Naive B cell (primary cell): ENCODE measurements at regions not wholly inside any gene's neighbourhood (a gene's known extent, or its start where the extent isn't known, plus 50 kb on each side); places are given as distances from the start of the nearest gene placed in this dataset.
"Not testable (repeated sequence)": the region's sequence is repeated elsewhere in the genome, so short reads cannot be mapped to it uniquely, and the experiment has no call there.

Experiments used
- ATAC-seq, 2 donors: fragments of 150-1000 bp; cut with Tn5 transposase; 2 replicates each; pipeline ENCODE4 v1.10.0; 2021; ENCODE audit warnings: low read depth in 2 of 2, mild to moderate bottlenecking in 2 of 2, moderate library complexity in 2 of 2
- DNase-seq: peaks from one replicate; pipeline ENCODE4 v3.0.0; 2022
- H3K27ac Mint-ChIP-seq, 6 donors: one replicate each; pipeline ENCODE4 v1.8.0; 2020 to 2022; ENCODE audit warnings: mild to moderate bottlenecking in 6 of 6, mixed read lengths in 6 of 6, moderate library complexity in 5 of 6, inconsistent platforms in 2 of 6
- H3K27me3 Mint-ChIP-seq, 3 donors: one replicate each; pipeline ENCODE4 v1.8.0; 2021 to 2022; ENCODE audit warnings: mixed read lengths in 3 of 3, mild to moderate bottlenecking in 1 of 3
- H3K36me3 Mint-ChIP-seq, 2 donors: one replicate each; pipeline ENCODE4 v1.8.0; 2020 to 2022; ENCODE audit warnings: mixed read lengths in 2 of 2, inconsistent platforms in 1 of 2, mild to moderate bottlenecking in 1 of 2
- H3K4me1 Mint-ChIP-seq, 3 donors: one replicate each; pipeline ENCODE4 v1.8.0; 2020 to 2022; ENCODE audit warnings: mixed read lengths in 3 of 3, inconsistent platforms in 1 of 3, mild to moderate bottlenecking in 1 of 3, moderate library complexity in 1 of 3
- H3K4me3 Mint-ChIP-seq, 8 donors: one replicate each; pipeline ENCODE4 v1.8.0; 2020 to 2022; ENCODE audit warnings: mild to moderate bottlenecking in 8 of 8, mixed read lengths in 8 of 8, moderate library complexity in 8 of 8, inconsistent platforms in 2 of 8
- H3K9me3 Mint-ChIP-seq, 7 donors: one replicate each; pipeline ENCODE4 v1.8.0; 2020 to 2022; ENCODE audit warnings: mixed read lengths in 7 of 7, mild to moderate bottlenecking in 5 of 7, inconsistent platforms in 2 of 7, moderate library complexity in 1 of 7

GRCh38 chr9:6160579-6160978, 55.0 kb upstream of the IL33 start:
- ATAC-seq (no peak), DNase-seq (no peak)
- Mint-ChIP-seq H3K27me3 (peaks cover 0 to 10% (median 9%) of the 10 kb centered on the region in 3 donors), H3K9me3 (peaks cover 15 to 44% (median 28%) of the 10 kb centered on the region in 7 donors), H3K4me1 (no peaks in the 10 kb centered on the region), H3K27ac (no peak overlapping the region), H3K4me3 (no peak overlapping the region), H3K36me3 (peaks cover 0 to 32% of the 10 kb centered on the region in 2 donors)

- DNase-seq: no peak
- Mint-ChIP-seq H3K27ac (no peak overlapping the region), H3K4me1 (no peaks in the 10 kb centered on the region), H3K4me3 (no peak overlapping the region), H3K27me3 (peaks cover 24 to 29% (median 29%) of the 10 kb centered on the region in 3 donors), H3K9me3 (peaks cover 0 to 16% (median 7%) of the 10 kb centered on the region in 7 donors), H3K36me3 (no peaks in the 10 kb centered on the region)
- no peak for ATAC-seq
These were observed 62.2 kb upstream of the IL33 start for GRCh38 chr9:6153425-6153824.

- Mint-ChIP-seq H3K27ac (no peak overlapping the region), H3K27me3 (peaks cover 24 to 29% (median 29%) of the 10 kb centered on the region in 3 donors), H3K4me3 (no peak overlapping the region)
These were observed 62.8 kb upstream of the IL33 start for GRCh38 chr9:6152788-6153187.

GRCh38 chr9:6150483-6150882, 65.1 kb upstream of the IL33 start:
- Mint-ChIP-seq H3K27me3 (peaks cover 24 to 29% (median 24%) of the 10 kb centered on the region in 3 donors), H3K9me3 (peaks cover 0 to 3% (median 0%) of the 10 kb centered on the region in 7 donors), H3K4me3 (no peak overlapping the region), H3K36me3 (no peaks in the 10 kb centered on the region), H3K27ac (no peak overlapping the region), H3K4me1 (no peaks in the 10 kb centered on the region)
- ATAC-seq (no peak), DNase-seq (no peak)

More at GRCh38 chr9:6152788-6153187, 62.8 kb upstream of the IL33 start:
- Mint-ChIP-seq H3K4me1 (no peaks in the 10 kb centered on the region), H3K9me3 (peaks cover 0 to 12% (median 7%) of the 10 kb centered on the region in 7 donors), H3K36me3 (no peaks in the 10 kb centered on the region)
- ATAC-seq: no peak
- no peak for DNase-seq

GRCh38 chr9:6149315-6149714, 66.3 kb upstream of the IL33 start:
- Mint-ChIP-seq H3K9me3 (peaks cover 0 to 3% (median 0%) of the 10 kb centered on the region in 7 donors), H3K4me3 (no peak overlapping the region), H3K27me3 (peaks cover 24 to 29% (median 24%) of the 10 kb centered on the region in 3 donors), H3K27ac (no peak overlapping the region), H3K36me3 (no peaks in the 10 kb centered on the region), H3K4me1 (no peaks in the 10 kb centered on the region)
- ATAC-seq: no peak
- DNase-seq: no peak

GRCh38 chr9:6147846-6148245, 67.8 kb upstream of the IL33 start:
- Mint-ChIP-seq H3K27ac (no peak overlapping the region), H3K36me3 (no peaks in the 10 kb centered on the region), H3K9me3 (peaks cover 0 to 4% (median under 1%) of the 10 kb centered on the region in 7 donors), H3K4me3 (no peak overlapping the region), H3K27me3 (peaks cover 18 to 23% (median 18%) of the 10 kb centered on the region in 3 donors), H3K4me1 (no peaks in the 10 kb centered on the region)
- ATAC-seq (no peak), DNase-seq (no peak)

GRCh38 chr9:6144947-6145346, 70.7 kb upstream of the IL33 start:
- Mint-ChIP-seq H3K9me3 (peaks cover 0 to 12% (median 6%) of the 10 kb centered on the region in 7 donors), H3K4me3 (no peak overlapping the region), H3K27me3 (peaks cover 0 to 4% (median 0%) of the 10 kb centered on the region in 3 donors), H3K4me1 (no peaks in the 10 kb centered on the region), H3K36me3 (no peaks in the 10 kb centered on the region), H3K27ac (no peak overlapping the region)
- ATAC-seq (no peak), DNase-seq (no peak)

GRCh38 chr9:6142799-6143454, 72.7 kb upstream of the IL33 start:
- ATAC-seq (no peak), DNase-seq (no peak)
- Mint-ChIP-seq H3K36me3 (no peaks in the 10 kb centered on the region), H3K4me1 (no peaks in the 10 kb centered on the region), H3K27ac (peak overlapping the region in 1 of 6 donors; percentile 16), H3K27me3 (peaks cover 0 to 6% (median 0%) of the 10 kb centered on the region in 3 donors), H3K9me3 (peaks cover 0 to 12% (median 10%) of the 10 kb centered on the region in 7 donors), H3K4me3 (no peak overlapping the region)

- Mint-ChIP-seq H3K4me3 (peak overlapping the region in 1 of 8 donors; percentile 21), H3K27me3 (peaks cover 4 to 15% (median 6%) of the 10 kb centered on the region in 3 donors), H3K9me3 (peaks cover 0 to 10% (median 2%) of the 10 kb centered on the region in 7 donors)
- not testable (repeated sequence) for DNase-seq, ATAC-seq, H3K4me1 Mint-ChIP-seq, H3K27ac Mint-ChIP-seq, H3K36me3 Mint-ChIP-seq
These were observed 79.8 kb upstream of the IL33 start for GRCh38 chr9:6135780-6136179.

- no peak for DNase-seq
- H3K36me3 Mint-ChIP-seq: no peaks in the 10 kb centered on the region
- no peak overlapping the region for H3K4me3 Mint-ChIP-seq
- peaks cover 4 to 18% (median 11%) of the 10 kb centered on the region in 3 donors for H3K27me3 Mint-ChIP-seq
- peaks cover 0 to 10% (median 2%) of the 10 kb centered on the region in 7 donors for H3K9me3 Mint-ChIP-seq
- no peak for ATAC-seq
- H3K27ac Mint-ChIP-seq: no peak overlapping the region
- peaks cover 0 to 1% (median 0%) of the 10 kb centered on the region in 3 donors for H3K4me1 Mint-ChIP-seq
These were observed 80.9 kb upstream of the IL33 start for GRCh38 chr9:6134661-6135180.

GRCh38 chr9:6133346-6134063, 82.1 kb upstream of the IL33 start:
- ATAC-seq: no peak
- peaks cover 0 to 10% (median 2%) of the 10 kb centered on the region in 7 donors for H3K9me3 Mint-ChIP-seq
- H3K27ac Mint-ChIP-seq: no peak overlapping the region
- H3K36me3 Mint-ChIP-seq: no peaks in the 10 kb centered on the region
- H3K4me3 Mint-ChIP-seq: no peak overlapping the region
- peaks cover 4 to 23% (median 20%) of the 10 kb centered on the region in 3 donors for H3K27me3 Mint-ChIP-seq
- H3K4me1 Mint-ChIP-seq: peaks cover 0 to 1% (median 0%) of the 10 kb centered on the region in 3 donors
- no peak for DNase-seq

GRCh38 chr9:6132650-6133049, 83.0 kb upstream of the IL33 start:
- H3K9me3 Mint-ChIP-seq: peaks cover 0 to 10% (median 0%) of the 10 kb centered on the region in 7 donors
- H3K4me1 Mint-ChIP-seq: peaks cover 0 to 1% (median 0%) of the 10 kb centered on the region in 3 donors
- peaks cover 4 to 26% (median 26%) of the 10 kb centered on the region in 3 donors for H3K27me3 Mint-ChIP-seq
- ATAC-seq: no peak
- no peaks in the 10 kb centered on the region for H3K36me3 Mint-ChIP-seq
- no peak overlapping the region for H3K27ac Mint-ChIP-seq
- no peak for DNase-seq
- H3K4me3 Mint-ChIP-seq: no peak overlapping the region

- Mint-ChIP-seq H3K36me3 (no peaks in the 10 kb centered on the region), H3K27me3 (peaks cover 15 to 38% (median 32%) of the 10 kb centered on the region in 3 donors), H3K27ac (no peak overlapping the region), H3K9me3 (no peaks in the 10 kb centered on the region), H3K4me3 (no peak overlapping the region), H3K4me1 (no peaks in the 10 kb centered on the region)
- ATAC-seq (no peak), DNase-seq (no peak)
These were observed 87.6 kb upstream of the IL33 start for GRCh38 chr9:6128030-6128429.
